ENCODE measurements at regions not wholly inside any gene's neighbourhood (a gene's known extent, or its start where the extent isn't known, plus 50 kb on each side); places are given as distances from the start of the nearest gene placed in this dataset.

- POLR2A ChIA-PET = no interaction called here
- CTCF ChIA-PET = no interaction called here
- Mint-ChIP-seq H3K4me1 (no peaks in the 10 kb centered on the region), H3K4me3 (no peak overlapping the region), H3K9me3 (no peaks in the 10 kb centered on the region), H3K27me3 (no peaks in the 10 kb centered on the region), H3K36me3 (ENCODE audit: low read depth) (no peaks in the 10 kb centered on the region), H3K27ac (no peak overlapping the region)
- intact Hi-C loops (cut with micrococcal nuclease) = no loop called here
- no peak for DNase-seq
- ATAC-seq (ENCODE audit: low read depth) = no peak
- no peak for TF ChIP-seq CTCF (IDR thresholded peaks at IDR 0.05)
Observed at GRCh38 chr7:41351091-41351490, 351.8 kb downstream of the INHBA start.

- no peak for DNase-seq
- H3K9me3 Mint-ChIP-seq = no peaks in the 10 kb centered on the region
- ChIA-PET POLR2A (no interaction called here), CTCF (no interaction called here)
- no peaks in the 10 kb centered on the region for H3K4me1 Mint-ChIP-seq
- no peak overlapping the region for H3K4me3 Mint-ChIP-seq
- intact Hi-C loops (cut with micrococcal nuclease) = no loop called here
- no peak for TF ChIP-seq CTCF (IDR thresholded peaks at IDR 0.05)
- no peak overlapping the region for H3K27ac Mint-ChIP-seq
- no peaks in the 10 kb centered on the region for H3K27me3 Mint-ChIP-seq
- no peak for ATAC-seq (ENCODE audit: low read depth)
- no peaks in the 10 kb centered on the region for H3K36me3 Mint-ChIP-seq (ENCODE audit: low read depth)
Observed at GRCh38 chr7:41346878-41347277, 356.0 kb downstream of the INHBA start.

GRCh38 chr7:41339913-41340676, 362.8 kb downstream of the INHBA start:
- no peaks in the 10 kb centered on the region for H3K36me3 Mint-ChIP-seq (ENCODE audit: low read depth)
- ChIA-PET CTCF (no interaction called here), POLR2A (no interaction called here)
- no peak for DNase-seq
- no peak for TF ChIP-seq CTCF (IDR thresholded peaks at IDR 0.05)
- ATAC-seq (ENCODE audit: low read depth) = no peak
- H3K9me3 Mint-ChIP-seq = no peaks in the 10 kb centered on the region
- H3K27me3 Mint-ChIP-seq = no peaks in the 10 kb centered on the region
- no peak overlapping the region for H3K4me3 Mint-ChIP-seq
- H3K27ac Mint-ChIP-seq = no peak overlapping the region
- no peaks in the 10 kb centered on the region for H3K4me1 Mint-ChIP-seq
- intact Hi-C loops (cut with micrococcal nuclease) = no loop called here

- Mint-ChIP-seq H3K4me1 (no peaks in the 10 kb centered on the region), H3K27ac (no peak overlapping the region), H3K36me3 (ENCODE audit: low read depth) (no peaks in the 10 kb centered on the region), H3K9me3 (no peaks in the 10 kb centered on the region), H3K4me3 (no peak overlapping the region), H3K27me3 (no peaks in the 10 kb centered on the region)
- ATAC-seq (ENCODE audit: low read depth) (no peak), DNase-seq (no peak)
- POLR2A ChIA-PET = no interaction called here
- CTCF ChIA-PET = no interaction called here
- intact Hi-C loops (cut with micrococcal nuclease) = no loop called here
- no peak for TF ChIP-seq CTCF (IDR thresholded peaks at IDR 0.05)
Observed at GRCh38 chr7:41336981-41337380, 365.9 kb downstream of the INHBA start.

- CTCF ChIA-PET = no interaction called here
Observed at GRCh38 chr7:41336455-41336952, 366.4 kb downstream of the INHBA start.

More at GRCh38 chr7:41336455-41336952, 366.4 kb downstream of the INHBA start:
- Mint-ChIP-seq H3K27ac (no peak overlapping the region), H3K9me3 (no peaks in the 10 kb centered on the region), H3K36me3 (ENCODE audit: low read depth) (no peaks in the 10 kb centered on the region), H3K4me1 (no peaks in the 10 kb centered on the region), H3K27me3 (no peaks in the 10 kb centered on the region), H3K4me3 (no peak overlapping the region)
- no peak for ATAC-seq (ENCODE audit: low read depth)
- intact Hi-C loops (cut with micrococcal nuclease) = no loop called here
- no peak for DNase-seq
- no peak for TF ChIP-seq CTCF (IDR thresholded peaks at IDR 0.05)
- POLR2A ChIA-PET = no interaction called here
